ENCODE measurements at regions not wholly inside any gene's neighbourhood (a gene's known extent, or its start where the extent isn't known, plus 50 kb on each side); places are given as distances from the start of the nearest gene placed in this dataset.

GRCh38 chr5:122694884-122695283 is 80.0 kb upstream of the SNX2 start:
- DNase-seq (ENCODE audit: extremely low read depth in 1 of 4, low spot score in 3 of 4) (no peak), ATAC-seq (no peak), FAIRE-seq (no peak)
- H3K79me2 ChIP-seq (ENCODE audit: control insufficient read depth, insufficient read depth, low read length) = no peaks in the 10 kb centered on the region
- intact Hi-C loops (cut with micrococcal nuclease) = no loop called here
- no peak overlapping the region for H3K9ac ChIP-seq (ENCODE audit: insufficient read depth in 1 of 2, low read depth in 2 of 2, low read length in 2 of 2)
- H4K20me1 ChIP-seq (replicated peaks; ENCODE audit: control insufficient read depth, insufficient read depth, low read length) = no peaks in the 10 kb centered on the region
- ChIA-PET POLR2A (no interaction called here), CTCF (ENCODE audit: low intra/inter-chr PET ratio) (no interaction called here)
- no peaks in the 10 kb centered on the region for H3K9me1 ChIP-seq (ENCODE audit: control insufficient read depth, insufficient read depth, low read length)
- no peak overlapping the region for H3K4me2 ChIP-seq (ENCODE audit: insufficient read depth, low read length)
- no peak overlapping the region for H3K27ac ChIP-seq (ENCODE audit: extremely low read depth, low read depth, low read length)
- TF ChIP-seq, protein P1, sequence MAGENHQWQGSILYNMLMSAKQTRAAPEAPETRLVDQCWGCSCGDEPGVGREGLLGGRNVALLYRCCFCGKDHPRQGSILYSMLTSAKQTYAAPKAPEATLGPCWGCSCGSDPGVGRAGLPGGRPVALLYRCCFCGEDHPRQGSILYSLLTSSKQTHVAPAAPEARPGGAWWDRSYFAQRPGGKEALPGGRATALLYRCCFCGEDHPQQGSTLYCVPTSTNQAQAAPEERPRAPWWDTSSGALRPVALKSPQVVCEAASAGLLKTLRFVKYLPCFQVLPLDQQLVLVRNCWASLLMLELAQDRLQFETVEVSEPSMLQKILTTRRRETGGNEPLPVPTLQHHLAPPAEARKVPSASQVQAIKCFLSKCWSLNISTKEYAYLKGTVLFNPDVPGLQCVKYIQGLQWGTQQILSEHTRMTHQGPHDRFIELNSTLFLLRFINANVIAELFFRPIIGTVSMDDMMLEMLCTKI (IDR thresholded peaks at IDR 0.05; ENCODE audit: partially characterized antibody) = no peak
- TF ChIP-seq RBM14 (IDR thresholded peaks at IDR 0.05; ENCODE audit: borderline replicate concordance, insufficient read depth, low read depth, low read length) (no peak), ZNF143 (CRISPR knock-in tag; IDR thresholded peaks at IDR 0.05) (no peak), MAFG (tag; conservative IDR thresholded peaks at IDR 0.05) (no peak), RREB1 (CRISPR knock-in tag; IDR thresholded peaks at IDR 0.05) (no peak), NCOA1 (IDR thresholded peaks at IDR 0.05; ENCODE audit: low read depth) (no peak), CXXC5 (CRISPR knock-in tag; IDR thresholded peaks at IDR 0.05) (no peak), ETV5 (CRISPR knock-in tag; IDR thresholded peaks at IDR 0.05; ENCODE audit: low read depth) (no peak), PHB2 (IDR thresholded peaks at IDR 0.05; ENCODE audit: low read depth) (no peak), THRAP3 (IDR thresholded peaks at IDR 0.05; ENCODE audit: borderline replicate concordance) (no peak), SPI1 (IDR thresholded peaks at IDR 0.05; ENCODE audit: borderline replicate concordance, low read depth, low read length) (no peak), ZNF12 (CRISPR knock-in tag; IDR thresholded peaks at IDR 0.05) (no peak), EGR1 (conservative IDR thresholded peaks at IDR 0.05) (no peak), NRF1 (conservative IDR thresholded peaks at IDR 0.05 in 1 of 2, IDR thresholded peaks at IDR 0.05 in 1 of 2) (no peak), ZNF57 (CRISPR knock-in tag; IDR thresholded peaks at IDR 0.05) (no peak), ARNT (IDR thresholded peaks at IDR 0.05) (no peak)
- no peak overlapping the region for H3K4me3 ChIP-seq
- no peaks in the 10 kb centered on the region for H3K9me3 ChIP-seq (replicated peaks; ENCODE audit: control insufficient read depth, insufficient read depth, low read depth, low read length)
- WGBS (ENCODE audit: insufficient coverage, low coverage, missing lambda C conversion rate) = 0% methylated on average over 5 of the region's 5 CpGs
- H2AFZ ChIP-seq (ENCODE audit: low read depth, low read length) = no peak overlapping the region
- H3K27me3 ChIP-seq (ENCODE audit: control insufficient read depth in 2 of 2, insufficient read depth in 2 of 2, low read length in 2 of 2) = peaks cover 0 to 2% of the 10 kb centered on the region in 2 experiments; a peak in 1 of 5 replicates
- no TSS peak for BruUV-seq (replicated peaks)
- in situ Hi-C loops (cut with MboI) = no loop called here
- no peaks in the 10 kb centered on the region for H3K36me3 ChIP-seq (ENCODE audit: control insufficient read depth, insufficient read depth, low read length)
- H3K4me1 ChIP-seq (replicated peaks in 1 of 2; ENCODE audit: control insufficient read depth in 2 of 2, insufficient read depth in 2 of 2, low read length in 2 of 2) = no peaks in the 10 kb centered on the region
